GM15510 (cell line): ENCODE measurements at regions not wholly inside any gene's neighbourhood (a gene's known extent, or its start where the extent isn't known, plus 50 kb on each side); places are given as distances from the start of the nearest gene placed in this dataset.

ENCODE experiments used
- POLR2A ChIP-seq: IDR thresholded peaks from 3 replicates; pipeline ENCODE4 v1.6.1; 2011; ENCODE audit warnings: borderline replicate concordance; ENCODE audit not compliant: insufficient read length; ENCODE audit errors: extremely low read depth

GRCh38 chr2:41779888-41780287 is 267.9 kb upstream of the PKDCC start:
- TF ChIP-seq POLR2A: no peak

DNA sequence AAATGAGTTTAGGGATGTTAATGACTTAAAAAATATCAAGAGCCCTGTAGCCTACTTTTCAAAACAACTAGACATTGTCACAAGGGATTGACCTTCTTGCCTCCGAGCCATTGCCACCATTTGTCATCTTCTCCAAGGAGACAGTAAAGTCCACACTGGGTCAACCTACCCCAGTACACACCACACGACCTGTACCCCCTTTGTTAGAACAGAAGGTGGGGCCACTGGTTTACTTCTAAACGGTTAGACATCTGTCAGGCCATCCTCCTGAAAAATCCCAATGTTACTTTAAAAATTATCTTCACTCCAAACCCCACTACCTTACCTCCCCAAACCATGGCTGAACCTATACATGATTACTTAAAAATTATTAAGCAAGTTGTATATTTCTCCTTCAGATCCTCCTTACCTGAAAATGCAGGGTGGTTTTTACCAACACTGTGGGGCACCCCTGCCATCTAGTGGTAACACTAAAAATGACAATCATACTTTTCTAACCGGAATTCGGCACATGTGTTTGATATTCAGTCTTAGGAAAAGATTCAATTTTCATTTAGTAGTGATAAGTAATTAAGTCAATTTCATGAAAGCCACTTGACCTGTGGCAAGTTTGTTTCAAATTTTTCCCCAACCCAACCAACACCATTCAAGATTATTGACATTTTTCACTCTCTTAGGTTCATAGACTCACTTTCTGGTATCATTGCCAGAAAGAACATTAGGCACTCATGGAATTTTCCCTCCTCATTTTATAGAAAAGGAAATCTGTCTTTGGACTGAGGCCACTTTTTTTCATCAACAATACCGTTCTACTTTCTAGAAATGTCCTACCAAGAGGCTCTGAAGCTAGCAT is 265.3 kb upstream of the PKDCC start:
- no peak for TF ChIP-seq POLR2A

GRCh38 chr2:41784496-41784895 is 263.3 kb upstream of the PKDCC start:
- no peak for TF ChIP-seq POLR2A

- TF ChIP-seq POLR2A: no peak
Observed at GRCh38 chr2:41785251-41786022, 262.4 kb upstream of the PKDCC start.

DNA sequence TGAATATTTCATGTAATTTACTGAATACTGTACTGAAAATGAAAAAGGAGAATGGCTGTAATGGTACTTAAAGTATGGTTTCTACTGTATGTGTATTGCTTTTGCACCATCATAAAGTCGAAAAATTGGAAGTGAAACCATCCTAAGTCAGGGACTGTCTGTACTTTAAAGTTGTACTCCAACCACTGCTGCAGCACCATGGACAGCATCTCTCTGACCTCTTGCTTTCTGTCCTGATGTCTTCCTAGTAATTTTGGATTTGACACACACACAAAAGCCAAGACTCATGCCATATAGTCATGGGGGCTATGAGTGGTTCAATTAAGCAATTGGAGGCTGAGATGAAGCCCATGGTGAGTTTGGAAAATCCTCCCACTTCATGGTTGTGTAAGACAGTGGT is 256.3 kb upstream of the PKDCC start:
- TF ChIP-seq POLR2A: no peak

- no peak for TF ChIP-seq POLR2A
Observed at GRCh38 chr2:41803361-41803760, 244.5 kb upstream of the PKDCC start.

DNA sequence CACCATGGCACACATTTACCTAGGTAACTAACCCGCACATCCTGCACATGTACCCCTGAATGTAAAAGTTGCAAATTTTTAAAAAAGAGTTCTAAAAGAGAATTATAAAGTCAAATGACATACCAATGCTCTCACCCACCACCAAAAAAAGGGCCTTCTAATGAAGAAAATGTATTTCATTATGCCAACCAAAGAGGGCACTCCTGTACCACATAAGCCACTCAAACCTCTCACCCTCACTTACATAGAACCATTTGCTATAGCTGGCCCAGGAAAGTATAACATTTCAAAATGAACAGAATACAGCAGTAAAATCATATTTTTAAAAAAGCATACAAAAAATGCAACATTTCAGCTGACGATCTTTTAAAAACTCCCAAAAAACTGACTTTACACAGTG is 241.5 kb upstream of the PKDCC start:
- no peak for TF ChIP-seq POLR2A

DNA sequence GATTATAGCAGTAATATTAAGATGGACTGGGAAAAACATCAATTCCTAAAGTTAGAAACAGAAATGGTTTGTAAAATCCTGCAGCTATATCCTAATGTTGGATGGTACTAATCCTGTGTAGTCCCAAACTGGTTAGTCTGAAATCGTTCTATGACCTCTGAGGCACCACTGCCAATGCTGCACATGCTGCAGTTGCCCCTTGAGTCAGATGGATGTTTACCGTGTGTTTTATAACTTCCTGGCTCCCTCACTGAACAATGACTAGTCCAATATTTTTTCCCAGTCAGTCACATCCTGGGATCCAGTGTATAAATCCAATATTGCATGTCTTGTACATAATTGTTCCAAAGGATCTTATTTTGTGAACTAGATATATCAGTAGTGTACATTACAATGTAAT is 226.7 kb upstream of the PKDCC start:
- TF ChIP-seq POLR2A: no peak

- TF ChIP-seq POLR2A: no peak
Observed at GRCh38 chr2:41826921-41827320, 220.9 kb upstream of the PKDCC start.

- no peak for TF ChIP-seq POLR2A
Observed at GRCh38 chr2:41827354-41827971, 220.4 kb upstream of the PKDCC start.

GRCh38 chr2:41828052-41828643 is 219.7 kb upstream of the PKDCC start:
- TF ChIP-seq POLR2A: no peak

DNA sequence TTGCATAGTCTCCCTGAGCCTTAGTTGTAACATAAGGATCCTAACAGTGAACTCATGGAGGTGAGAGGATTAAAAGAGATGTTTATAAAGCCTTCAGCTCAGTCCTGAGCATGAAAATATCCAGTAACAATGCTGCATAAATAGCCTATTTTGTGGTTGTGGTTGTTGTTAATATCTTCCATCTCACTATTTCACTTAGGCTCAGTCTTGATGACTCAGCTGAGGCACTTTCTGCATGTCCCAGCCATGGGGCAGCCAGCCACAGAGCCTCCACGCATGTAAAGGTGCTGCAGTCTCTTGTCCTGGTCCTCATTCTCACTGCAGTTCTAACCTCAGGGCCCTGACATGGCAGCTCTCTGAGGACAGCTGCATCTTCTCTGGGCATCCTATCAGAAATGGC is 218.8 kb upstream of the PKDCC start:
- no peak for TF ChIP-seq POLR2A

DNA sequence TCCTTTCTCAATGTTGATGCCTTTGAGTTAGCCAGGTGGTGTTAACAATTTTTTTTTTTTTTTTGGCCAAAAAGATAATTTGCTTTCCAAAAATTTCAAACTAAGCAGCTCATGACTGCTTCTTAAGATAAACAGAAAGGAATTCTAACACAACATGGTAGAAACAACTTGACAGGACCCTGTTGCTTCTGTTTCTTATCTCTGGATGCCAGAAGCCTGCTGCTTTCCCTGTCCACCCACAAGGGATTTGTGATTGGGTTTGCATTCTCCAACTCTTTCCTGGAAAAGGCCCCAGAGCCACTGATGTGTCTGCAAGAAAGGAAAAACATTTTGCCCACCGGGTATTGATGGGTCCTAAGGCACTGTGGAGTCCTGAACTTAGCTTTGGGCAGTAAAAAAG is 217.2 kb upstream of the PKDCC start:
- no peak for TF ChIP-seq POLR2A

DNA sequence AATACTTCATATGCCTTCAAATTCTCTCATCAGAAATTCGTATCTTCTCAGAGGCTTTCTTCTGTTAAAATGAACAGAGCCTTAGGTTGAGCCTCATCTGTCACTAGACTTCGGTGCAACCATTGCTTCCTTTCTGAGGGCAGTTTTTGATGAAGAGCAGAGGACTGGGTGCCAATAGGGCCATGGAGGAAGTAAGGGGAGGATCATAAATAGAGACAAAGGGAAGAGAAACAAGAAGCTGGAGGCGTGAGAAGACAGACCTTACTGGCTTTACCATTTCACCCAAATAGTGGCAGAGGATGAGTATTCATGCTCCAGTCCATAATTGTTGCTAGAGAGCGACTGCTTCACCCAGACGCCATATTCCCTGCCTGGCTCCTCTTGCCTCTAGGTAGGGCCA is 215.6 kb upstream of the PKDCC start:
- no peak for TF ChIP-seq POLR2A

DNA sequence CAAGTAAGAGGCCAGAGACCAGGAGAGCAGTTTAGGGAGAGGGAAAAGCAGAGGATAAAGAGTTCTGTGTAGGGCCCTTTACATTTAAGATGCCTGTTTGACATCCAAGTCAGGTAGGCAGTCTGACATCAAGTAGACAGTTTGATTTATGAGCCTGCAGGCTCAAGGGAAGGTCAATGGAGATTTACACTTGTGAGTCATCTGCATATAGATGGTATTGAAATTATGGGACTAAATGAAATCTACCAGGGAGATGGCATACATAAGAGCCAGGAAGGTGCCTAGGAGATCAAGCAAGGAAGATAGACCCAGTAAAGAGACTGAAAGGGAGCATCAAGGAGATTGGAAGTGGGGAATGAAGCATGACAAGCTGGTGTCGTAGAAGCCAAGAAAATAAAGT is 212.4 kb upstream of the PKDCC start:
- TF ChIP-seq POLR2A: no peak

DNA sequence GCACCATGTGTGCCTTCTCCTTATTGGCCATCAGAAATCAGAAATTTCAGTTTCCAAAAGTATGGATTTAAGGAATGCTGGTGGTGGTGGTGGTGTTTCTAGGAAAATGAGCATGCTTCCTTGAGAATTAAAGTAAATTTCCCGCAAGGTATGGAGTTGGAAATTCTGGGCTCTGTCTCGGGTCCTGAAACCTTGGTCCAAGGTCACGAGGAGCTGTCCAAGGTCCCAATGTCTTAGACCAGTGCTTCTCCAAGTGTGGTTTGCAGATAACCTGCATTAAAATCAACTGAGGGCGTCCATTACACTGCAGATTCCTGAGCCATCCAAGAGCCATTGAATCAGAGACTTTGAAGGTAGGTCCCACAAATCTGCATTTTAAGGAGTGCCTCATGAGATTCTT is 210.9 kb upstream of the PKDCC start:
- TF ChIP-seq POLR2A: no peak

DNA sequence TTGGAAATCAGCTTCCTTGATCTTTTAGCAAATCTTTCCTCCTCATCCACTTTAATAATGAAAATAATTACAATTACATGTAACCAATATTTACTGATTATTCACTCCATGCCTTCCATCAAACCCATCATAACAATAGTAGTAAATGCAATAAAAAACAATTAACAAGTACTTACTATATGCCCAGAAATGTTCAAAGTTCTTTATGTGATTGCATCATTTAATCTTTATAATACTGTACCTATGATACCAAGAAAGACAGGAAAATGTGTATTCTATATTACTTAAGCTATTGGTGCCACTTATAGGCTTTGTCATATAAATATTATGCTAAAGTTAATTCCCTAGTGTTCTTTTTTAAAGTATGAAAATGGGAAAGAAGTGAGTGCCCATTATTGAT is 210.2 kb upstream of the PKDCC start:
- TF ChIP-seq POLR2A: no peak
